Stimulated activated CD4-positive, alpha-beta T cell treated with anti-CD3 and anti-CD28 coated beads, Interleukin-2, amount 100 ng/mL, for 24 hours (primary cell): ENCODE measurements at regions not wholly inside any gene's neighbourhood (a gene's known extent, or its start where the extent isn't known, plus 50 kb on each side); places are given as distances from the start of the nearest gene placed in this dataset.

ENCODE experiments used
- DNase-seq, 2 donors: peaks; one replicate each; pipeline ENCODE4 v3.0.0-alpha.2; 2020

DNA sequence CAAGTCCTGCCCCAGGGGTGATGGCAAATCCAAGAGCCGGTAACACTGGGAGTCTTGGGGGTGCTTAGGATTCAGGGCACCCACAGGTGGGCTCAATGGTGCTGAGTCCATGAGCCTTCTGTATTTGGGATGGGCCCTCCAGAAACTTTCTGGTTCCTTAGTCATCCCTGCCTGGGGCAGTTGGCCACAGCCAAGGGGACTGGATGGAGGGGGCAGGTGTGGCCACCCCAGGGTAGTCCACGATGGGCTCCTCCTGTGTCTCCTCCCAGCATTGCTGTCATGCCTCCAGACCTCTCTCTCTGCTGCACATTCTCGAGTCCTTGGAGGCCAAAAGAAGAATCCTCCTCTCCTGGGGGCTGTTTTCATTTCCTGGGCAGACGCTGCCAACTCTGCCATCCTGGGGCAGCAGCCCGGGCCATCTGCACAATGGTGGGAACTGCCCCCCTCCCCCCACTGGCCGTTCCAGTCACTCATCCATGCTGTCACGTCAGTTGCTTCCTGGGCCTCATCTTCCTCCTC, 158.0 kb upstream of the TWIST2 start:
- no peak for DNase-seq

- no peak for DNase-seq
These were observed 157.4 kb upstream of the TWIST2 start for GRCh38 chr2:238690511-238690910.

DNA sequence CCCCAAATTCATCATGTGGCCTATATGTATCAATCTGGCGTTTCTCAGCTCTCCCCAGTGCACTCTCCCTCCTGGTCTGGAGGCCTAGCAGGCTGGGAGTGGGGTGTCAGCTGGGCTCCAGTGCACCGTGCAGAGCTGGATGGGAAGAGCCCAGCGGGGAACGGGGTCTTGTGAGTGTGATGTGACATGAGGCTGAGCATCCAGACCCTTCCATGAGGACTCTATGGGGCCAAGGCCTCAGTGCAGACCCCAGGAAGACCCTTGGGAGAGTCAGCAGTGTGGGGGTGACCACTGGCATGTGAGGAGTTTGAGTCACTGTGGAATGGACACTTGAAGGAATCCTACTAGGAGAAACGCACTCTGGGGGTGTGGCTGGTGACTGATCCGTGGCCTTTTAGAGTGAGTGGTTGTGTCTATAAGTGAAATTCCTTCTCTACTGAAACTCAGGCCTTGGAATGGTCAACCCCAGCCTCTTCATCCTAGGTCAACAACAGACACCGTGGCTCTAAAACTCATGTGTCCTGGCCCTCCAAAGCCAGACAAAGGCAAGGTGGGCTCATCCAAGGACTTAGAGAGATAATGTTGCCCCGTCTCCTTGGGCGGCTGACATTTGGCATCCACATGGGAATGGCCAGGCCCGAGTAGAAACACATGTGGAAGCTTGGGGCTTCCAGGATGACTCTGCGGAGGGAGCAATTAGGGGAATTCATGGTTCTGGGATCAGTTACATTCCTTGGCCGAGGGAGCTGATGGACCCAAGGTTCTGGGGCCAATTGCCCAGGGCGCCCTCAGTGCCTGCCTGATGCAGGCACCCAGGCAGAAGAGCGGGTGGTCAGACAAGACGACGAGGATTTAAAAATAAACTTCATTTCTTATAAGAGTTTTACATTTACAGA, 156.0 kb upstream of the TWIST2 start:
- no peak for DNase-seq

GRCh38 chr2:238692562-238692961, 155.3 kb upstream of the TWIST2 start:
- DNase-seq = no peak

DNA sequence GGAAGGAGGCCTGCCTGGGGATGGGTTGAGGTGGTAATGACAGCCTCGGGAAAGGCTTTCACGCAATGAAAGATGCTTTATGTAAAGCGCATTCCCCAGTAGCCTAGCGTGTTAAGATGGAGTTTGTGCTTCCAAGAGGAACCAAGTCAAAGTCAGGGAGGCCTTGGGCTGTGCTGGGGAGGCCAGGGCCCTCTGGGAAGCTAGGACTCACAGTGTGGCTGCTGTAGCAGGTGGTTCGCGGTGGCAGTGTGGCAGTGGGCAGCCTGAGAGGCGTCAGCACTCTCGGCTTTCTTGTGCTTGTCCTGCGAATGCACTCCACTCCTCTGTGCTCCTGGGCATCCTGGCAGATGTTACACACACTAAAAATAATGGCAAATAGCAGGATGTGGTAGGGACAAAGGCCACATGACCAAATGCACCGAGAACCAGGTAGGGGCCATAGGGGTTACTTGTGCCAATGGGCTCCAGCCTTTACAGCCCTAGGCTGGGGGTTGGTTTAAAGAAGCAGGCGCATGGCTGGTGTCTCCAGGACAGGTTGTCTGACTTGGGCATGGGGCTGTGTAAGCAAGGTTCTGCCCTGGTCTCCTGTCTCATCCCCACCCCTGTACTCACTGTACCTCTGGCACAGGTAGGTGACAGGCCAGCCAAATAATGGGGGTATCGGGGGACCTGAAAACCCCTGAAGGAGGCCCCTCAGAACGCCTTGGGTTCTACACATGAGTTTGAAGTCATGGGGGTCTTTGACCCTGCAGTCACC, 154.4 kb upstream of the TWIST2 start:
- no peak for DNase-seq

DNA sequence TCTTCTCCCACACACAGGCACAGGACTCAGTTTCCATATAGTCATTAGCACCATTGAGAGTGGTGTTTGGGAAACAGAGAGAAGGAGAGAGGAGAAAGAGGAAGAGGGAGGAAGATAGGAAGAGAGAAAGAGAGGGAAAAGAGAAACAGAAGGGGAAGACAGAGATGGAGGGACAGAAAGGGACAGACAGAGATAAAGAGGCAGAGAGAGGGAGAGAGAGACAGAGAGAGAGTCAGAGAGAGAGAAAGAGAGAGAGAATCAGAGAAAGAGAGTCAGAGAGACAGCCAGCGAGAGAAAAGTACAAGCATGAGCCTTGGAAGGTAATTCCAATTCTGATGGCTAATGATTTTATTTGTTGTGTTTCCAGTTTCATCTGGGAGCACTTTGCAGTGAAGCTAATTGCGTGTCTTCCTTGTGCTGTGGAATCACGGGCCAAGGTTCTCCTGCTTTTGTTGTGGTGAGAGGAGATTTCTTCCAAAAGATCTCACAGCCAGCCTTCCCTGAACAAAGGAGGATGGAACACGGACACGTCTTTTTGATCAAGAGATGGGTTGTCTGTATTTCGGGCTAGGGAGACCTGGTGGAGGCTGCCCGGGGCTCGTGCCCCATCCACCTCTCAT, 153.6 kb upstream of the TWIST2 start:
- DNase-seq = no peak

GRCh38 chr2:238694922-238695321, 153.0 kb upstream of the TWIST2 start:
- DNase-seq = no peak

- no peak for DNase-seq
These were observed 152.3 kb upstream of the TWIST2 start for GRCh38 chr2:238695538-238695937.

- no peak for DNase-seq
These were observed 151.6 kb upstream of the TWIST2 start for GRCh38 chr2:238696331-238696730.

GRCh38 chr2:238696786-238697185, 151.1 kb upstream of the TWIST2 start:
- no peak for DNase-seq

GRCh38 chr2:238697193-238698071, 150.5 kb upstream of the TWIST2 start:
- no peak for DNase-seq

DNA sequence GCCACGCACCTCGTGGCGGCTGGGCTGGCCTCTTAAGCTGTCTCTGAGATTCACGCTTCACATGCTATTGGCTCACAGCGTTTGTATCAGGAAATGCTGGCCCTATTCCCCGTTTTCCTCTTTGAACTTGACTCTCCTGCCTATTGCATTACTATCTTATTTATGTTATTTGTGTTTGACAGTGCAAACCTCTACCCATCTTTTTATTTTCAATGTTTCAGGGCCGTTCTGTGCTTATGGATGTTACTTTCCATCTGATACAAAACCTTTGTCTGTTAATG, 149.9 kb upstream of the TWIST2 start:
- no peak for DNase-seq

DNA sequence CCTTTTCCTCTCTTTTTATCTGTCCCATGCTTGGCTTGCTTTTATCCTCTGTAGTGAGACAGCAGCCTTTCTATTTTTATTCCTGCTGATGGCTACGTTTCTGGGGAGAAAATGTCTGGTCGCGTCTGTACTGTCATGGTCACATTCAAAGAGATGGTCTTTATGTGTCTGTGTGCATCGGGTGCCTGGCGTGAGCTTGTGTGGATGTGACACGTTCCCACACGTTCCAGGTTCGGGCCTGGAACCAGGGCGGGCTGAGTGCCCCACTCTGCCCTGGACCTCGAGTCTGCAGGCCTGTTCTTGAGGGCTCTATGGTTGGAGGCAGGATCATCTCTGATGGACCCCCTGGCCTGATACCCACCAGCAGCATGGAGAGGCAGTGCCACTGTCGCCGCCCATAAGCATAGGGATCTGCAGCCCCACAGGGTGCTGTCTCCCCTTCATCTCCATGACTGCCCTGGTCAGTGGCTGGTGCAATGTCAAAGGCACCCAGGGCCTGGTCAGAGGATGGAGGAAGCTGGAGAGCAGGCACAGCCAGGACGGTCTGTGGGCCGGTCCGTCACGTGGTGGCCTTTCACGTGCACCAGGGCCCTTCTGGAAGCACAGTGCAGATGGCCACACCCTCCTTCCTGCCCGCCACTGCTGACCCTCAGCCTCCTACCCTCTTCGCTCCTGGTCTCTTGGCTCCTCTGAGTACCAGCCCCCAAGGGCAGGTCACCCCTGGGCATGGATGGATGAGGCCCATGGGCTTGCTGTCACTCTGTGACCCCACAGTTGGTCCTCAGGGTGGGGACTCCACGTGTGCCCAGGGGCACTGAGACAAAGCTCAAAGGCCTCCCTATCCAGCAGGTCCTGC, 149.2 kb upstream of the TWIST2 start:
- no peak for DNase-seq

DNA sequence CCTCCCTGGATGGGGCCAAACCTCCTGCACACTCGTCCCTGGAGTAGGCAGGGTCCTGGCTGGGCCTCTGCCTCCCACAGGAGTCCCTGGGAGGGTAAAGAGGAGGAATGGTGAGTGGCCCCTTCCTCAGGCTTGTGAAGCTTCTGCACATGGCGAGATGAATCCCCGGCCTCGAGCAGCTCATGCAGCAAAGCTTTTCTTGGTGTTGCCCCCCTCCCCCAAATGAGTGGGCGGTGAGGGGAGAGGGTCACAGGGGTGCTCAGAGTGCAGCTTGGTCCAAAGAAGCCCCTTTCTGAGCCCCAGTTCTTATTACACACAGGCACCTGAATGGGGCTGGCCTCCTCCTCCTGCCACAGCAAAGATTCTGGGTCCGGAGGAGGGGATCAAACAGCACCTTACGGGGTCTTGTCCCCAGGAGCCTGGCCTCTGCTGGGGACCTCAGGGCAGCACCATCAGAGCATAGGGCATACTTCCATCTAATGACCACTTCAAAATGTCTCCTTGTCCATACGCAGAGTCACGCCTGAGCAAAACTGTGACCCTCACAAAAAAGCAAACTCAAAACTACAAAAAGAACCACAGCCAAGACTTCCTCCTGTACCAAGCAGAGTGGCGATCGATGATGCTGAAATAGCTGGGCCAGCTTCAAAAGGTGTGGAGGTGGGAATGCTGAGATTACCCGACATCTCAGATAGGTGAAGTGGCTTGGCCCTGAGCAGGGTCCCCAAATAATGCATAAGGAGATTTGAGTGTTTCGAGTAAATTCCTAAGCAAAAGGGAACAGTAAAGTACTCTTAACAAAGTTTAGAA, 148.4 kb upstream of the TWIST2 start:
- no peak for DNase-seq

GRCh38 chr2:238700117-238700457, 147.8 kb upstream of the TWIST2 start:
- no peak for DNase-seq

- no peak for DNase-seq
These were observed 147.2 kb upstream of the TWIST2 start for GRCh38 chr2:238700506-238701340.

GRCh38 chr2:238701341-238702206, 146.3 kb upstream of the TWIST2 start:
- no peak for DNase-seq

DNA sequence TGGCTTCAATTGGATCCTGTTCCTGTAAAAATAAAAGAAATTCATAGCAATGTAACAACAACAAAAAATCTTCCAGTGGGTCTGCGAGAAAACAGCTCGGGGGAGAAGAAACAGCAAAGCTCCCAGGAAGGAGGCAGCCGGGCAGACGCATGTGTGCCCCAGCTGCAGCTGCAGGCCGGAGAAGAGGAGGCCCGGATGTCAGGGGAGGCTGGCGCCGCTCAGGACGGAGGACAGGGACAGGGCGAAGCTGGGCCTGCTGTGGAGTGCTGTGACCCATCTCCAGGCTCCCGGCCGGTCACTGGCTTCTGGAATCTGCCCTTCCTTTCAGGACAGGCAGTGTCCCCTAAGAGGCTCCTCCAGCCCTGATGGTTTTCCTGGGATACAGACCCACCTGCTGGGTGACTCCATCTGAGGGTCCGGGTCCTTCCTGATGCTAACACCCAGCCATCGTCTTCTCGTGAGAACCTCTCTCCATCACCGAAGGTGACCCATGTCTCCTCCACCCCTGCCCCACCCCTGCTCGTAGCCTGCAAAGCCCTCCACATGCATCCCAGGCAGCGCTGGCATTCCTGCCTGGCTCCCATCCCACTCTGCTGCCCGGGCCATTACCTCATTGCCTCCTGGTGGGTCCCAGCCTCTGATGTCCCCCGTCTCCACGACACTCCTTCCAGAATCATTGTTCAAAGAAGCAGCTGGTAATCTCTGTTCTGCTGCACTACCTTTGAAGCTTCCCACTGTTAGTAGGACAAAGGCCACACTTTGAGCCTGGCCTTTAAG, 145.4 kb upstream of the TWIST2 start:
- DNase-seq = no peak
